Aorta (tissue), 5 donors: ENCODE measurements at regions not wholly inside any gene's neighbourhood (a gene's known extent, or its start where the extent isn't known, plus 50 kb on each side); places are given as distances from the start of the nearest gene placed in this dataset.

Experiments
- ATAC-seq: fragments of 200-7000 bp; cut with Tn5 transposase; one replicate; pipeline ENCODE4 v1.9.1; 2022; ENCODE audit warnings: moderate library complexity; ENCODE audit not compliant: low FRiP score
- DNase-seq, 2 donors: peaks; one replicate each; pipeline ENCODE4 v3.0.0-alpha.2; 2020
- H3K27ac ChIP-seq, 2 donors: one replicate each; pipeline ENCODE4 v1.5.1; 2013; ENCODE audit warnings: low read length in 2 of 2, mild to moderate bottlenecking in 2 of 2, moderate library complexity in 2 of 2, control low read depth in 1 of 2, inconsistent platforms in 1 of 2, low read depth in 1 of 2
- H3K27me3 ChIP-seq, 2 donors: one replicate each; pipeline ENCODE4 v1.6.1; 2013; ENCODE audit warnings: control low read depth in 1 of 2, low read length in 1 of 2, mild to moderate bottlenecking in 1 of 2, moderate library complexity in 1 of 2; ENCODE audit not compliant: insufficient read depth in 2 of 2, control insufficient read depth in 1 of 2
- H3K36me3 ChIP-seq, 2 donors: one replicate each; pipeline ENCODE4 v1.6.1; 2013; ENCODE audit warnings: control low read depth in 1 of 2, low read length in 1 of 2, mild to moderate bottlenecking in 1 of 2; ENCODE audit not compliant: insufficient read depth in 2 of 2, control insufficient read depth in 1 of 2
- H3K4me1 ChIP-seq, 2 donors: one replicate each; pipeline ENCODE4 v1.6.1; 2013; ENCODE audit warnings: low read length in 2 of 2, control low read depth in 1 of 2, mild to moderate bottlenecking in 1 of 2, moderate library complexity in 1 of 2; ENCODE audit not compliant: insufficient read depth in 2 of 2, control insufficient read depth in 1 of 2
- H3K4me3 ChIP-seq, 2 donors: one replicate each; pipeline ENCODE4 v1.5.1; 2013; ENCODE audit warnings: low read length in 2 of 2, control low read depth in 1 of 2, mild to moderate bottlenecking in 1 of 2
- H3K9me3 ChIP-seq: one replicate; pipeline ENCODE4 v1.6.1; 2013; ENCODE audit warnings: mild to moderate bottlenecking, low read length; ENCODE audit not compliant: control insufficient read depth
- WGBS, 2 donors: extraction: QIAGEN DNeasy Blood & Tissue Kit; methylation state at CpG; one replicate each; pipeline ENCODE4 v1.1.7; 2013; 5-methylcytosine and 5-hydroxymethylcytosine counted together
- intact Hi-C, 2 donors: fragments of 100-400 bp; cut with DNase I; formaldehyde crosslinking; loops; one replicate each; pipeline versions ENCODE4 v1.14.2 to v1.15.0; 2022
- donor health status: healthy with polysubstance abuse.
- donor health status: Bipolar disorder and iron deficiency.
- donor health status: DM: no; HTN: no; CAD: no.
- donor health status: DM: no; HTN: no; CAD: no.
- donor health status: DM: yes; HTN: yes; CAD: no.

GRCh38 chr10:9416331-9416730 is 1361.8 kb downstream of the GATA3 start:
- no peak for DNase-seq
- WGBS, 2 donors: 6 to 19% methylated on average over 1 of the region's 1 CpG
- H3K9me3 ChIP-seq: no peaks in the 10 kb centered on the region
- no peak overlapping the region for H3K27ac ChIP-seq
- ATAC-seq: no peak
- intact Hi-C loops: no loop called here
- H3K4me3 ChIP-seq: no peak overlapping the region
- no peaks in the 10 kb centered on the region for H3K36me3 ChIP-seq
- no peaks in the 10 kb centered on the region for H3K27me3 ChIP-seq
- H3K4me1 ChIP-seq: no peaks in the 10 kb centered on the region

GRCh38 chr10:9419757-9420156 is 1365.3 kb downstream of the GATA3 start:
- Histone ChIP-seq H3K4me3 (no peak overlapping the region), H3K36me3 (no peaks in the 10 kb centered on the region), H3K27me3 (no peaks in the 10 kb centered on the region), H3K27ac (no peak overlapping the region), H3K9me3 (no peaks in the 10 kb centered on the region), H3K4me1 (no peaks in the 10 kb centered on the region)
- ATAC-seq: no peak
- intact Hi-C loops: no loop called here
- no peak for DNase-seq

- Histone ChIP-seq H3K36me3 (no peaks in the 10 kb centered on the region), H3K4me1 (no peaks in the 10 kb centered on the region), H3K27ac (no peak overlapping the region), H3K9me3 (peaks cover 1% of the 10 kb centered on the region), H3K4me3 (no peak overlapping the region), H3K27me3 (no peaks in the 10 kb centered on the region)
- no peak for ATAC-seq
- DNase-seq: no peak
- intact Hi-C loops: no loop called here
Observed at GRCh38 chr10:9427209-9427608, 1372.7 kb downstream of the GATA3 start.

GRCh38 chr10:9437131-9437530 is 1382.6 kb downstream of the GATA3 start:
- Histone ChIP-seq H3K4me3 (no peak overlapping the region), H3K9me3 (peaks cover 1% of the 10 kb centered on the region), H3K27me3 (no peaks in the 10 kb centered on the region), H3K4me1 (no peaks in the 10 kb centered on the region), H3K27ac (no peak overlapping the region), H3K36me3 (no peaks in the 10 kb centered on the region)
- DNase-seq (no peak), ATAC-seq (no peak)
- WGBS, 2 donors: 78 to 82% methylated on average over 2 of the region's 2 CpGs
- intact Hi-C loops: no loop called here

- no peaks in the 10 kb centered on the region for H3K36me3 ChIP-seq
- H3K4me1 ChIP-seq: no peaks in the 10 kb centered on the region
- H3K27me3 ChIP-seq: no peaks in the 10 kb centered on the region
- no peak overlapping the region for H3K4me3 ChIP-seq
- DNase-seq: no peak
- WGBS, 2 donors: 33 to 50% methylated on average over 1 of the region's 1 CpG
- H3K27ac ChIP-seq: no peak overlapping the region
- no peak for ATAC-seq
- no peaks in the 10 kb centered on the region for H3K9me3 ChIP-seq
- intact Hi-C loops: no loop called here
Observed at GRCh38 chr10:9443758-9444157, 1389.3 kb downstream of the GATA3 start.

- no peak overlapping the region for H3K4me3 ChIP-seq
- H3K36me3 ChIP-seq: no peaks in the 10 kb centered on the region
- H3K4me1 ChIP-seq: no peaks in the 10 kb centered on the region
- H3K9me3 ChIP-seq: no peaks in the 10 kb centered on the region
- H3K27ac ChIP-seq: no peak overlapping the region
- no peak for ATAC-seq
- no peaks in the 10 kb centered on the region for H3K27me3 ChIP-seq
- no peak for DNase-seq
- intact Hi-C loops: no loop called here
- WGBS, 2 donors: 66 to 71% methylated on average over 2 of the region's 2 CpGs
Observed at GRCh38 chr10:9449530-9449929, 1395.0 kb downstream of the GATA3 start.

GRCh38 chr10:9450801-9451200 is 1396.3 kb downstream of the GATA3 start:
- intact Hi-C loops: no loop called here
- Histone ChIP-seq H3K27me3 (no peaks in the 10 kb centered on the region), H3K4me1 (no peaks in the 10 kb centered on the region), H3K9me3 (no peaks in the 10 kb centered on the region), H3K27ac (no peak overlapping the region), H3K4me3 (no peak overlapping the region), H3K36me3 (no peaks in the 10 kb centered on the region)
- no peak for DNase-seq
- ATAC-seq: no peak
- 72 to 76% methylated on average over 2 of the region's 2 CpGs for WGBS, 2 donors

GRCh38 chr10:9451211-9451773 is 1396.8 kb downstream of the GATA3 start:
- Histone ChIP-seq H3K4me3 (no peak overlapping the region), H3K9me3 (no peaks in the 10 kb centered on the region), H3K4me1 (no peaks in the 10 kb centered on the region), H3K27ac (no peak overlapping the region), H3K27me3 (no peaks in the 10 kb centered on the region), H3K36me3 (no peaks in the 10 kb centered on the region)
- no peak for DNase-seq
- no peak for ATAC-seq
- intact Hi-C loops: no loop called here
- WGBS, 2 donors: 87 to 89% methylated on average over 2 of the region's 2 CpGs

- no peak for ATAC-seq
- H3K9me3 ChIP-seq: no peaks in the 10 kb centered on the region
- intact Hi-C loops: no loop called here
Observed at GRCh38 chr10:9452056-9452455, 1397.6 kb downstream of the GATA3 start.

More at GRCh38 chr10:9452056-9452455, 1397.6 kb downstream of the GATA3 start:
- no peak overlapping the region for H3K4me3 ChIP-seq
- H3K4me1 ChIP-seq: no peaks in the 10 kb centered on the region
- H3K36me3 ChIP-seq: no peaks in the 10 kb centered on the region
- no peak for DNase-seq
- H3K27me3 ChIP-seq: no peaks in the 10 kb centered on the region
- H3K27ac ChIP-seq: no peak overlapping the region
- 91 to 92% methylated on average over 1 of the region's 1 CpG for WGBS, 2 donors
